H9 (cell line): ENCODE measurements at regions not wholly inside any gene's neighbourhood (a gene's known extent, or its start where the extent isn't known, plus 50 kb on each side); places are given as distances from the start of the nearest gene placed in this dataset.

Source experiments
- DNase-seq: peaks from one replicate; pipeline ENCODE4 v3.0.0-alpha.2; 2017
- H2AFZ ChIP-seq: one replicate; pipeline ENCODE4 v1.6.1; 2013; ENCODE audit warnings: mild to moderate bottlenecking, low read length, control low read depth, moderate library complexity
- H2AK5ac ChIP-seq: 2 replicates; pipeline ENCODE4 v1.6.1; 2013; ENCODE audit warnings: low read length, control low read depth, mixed read lengths; ENCODE audit not compliant: insufficient read length
- H2BK120ac ChIP-seq: one replicate; pipeline ENCODE4 v1.6.1; 2013; ENCODE audit warnings: low read depth, mild to moderate bottlenecking, low read length, control low read depth, inconsistent platforms; ENCODE audit not compliant: poor library complexity, severe bottlenecking
- H2BK12ac ChIP-seq: 2 replicates; pipeline ENCODE4 v1.6.1; 2013; ENCODE audit warnings: low read length, control low read depth, mixed read lengths, low read depth; ENCODE audit not compliant: insufficient read length
- H2BK15ac ChIP-seq: 2 replicates; pipeline ENCODE4 v1.6.1; 2013; ENCODE audit warnings: low read depth, low read length, control low read depth
- H2BK20ac ChIP-seq: one replicate; pipeline ENCODE4 v1.6.1; 2013; ENCODE audit warnings: low read depth, mild to moderate bottlenecking, low read length, control low read depth, inconsistent platforms; ENCODE audit not compliant: poor library complexity, severe bottlenecking
- H2BK5ac ChIP-seq: 2 replicates; pipeline ENCODE4 v1.6.1; 2013; ENCODE audit warnings: low read length, control low read depth, mixed read lengths; ENCODE audit not compliant: insufficient read length
- H3K14ac ChIP-seq: 2 replicates; pipeline ENCODE4 v1.6.1; 2013; ENCODE audit warnings: low read length, control low read depth; ENCODE audit not compliant: insufficient read depth
- H3K18ac ChIP-seq: 2 replicates; pipeline ENCODE4 v1.6.1; 2013; ENCODE audit warnings: low read depth, mild to moderate bottlenecking, mixed read lengths, low read length, control low read depth; ENCODE audit not compliant: insufficient read length
- H3K23ac ChIP-seq: 2 replicates; pipeline ENCODE4 v1.6.1; 2013; ENCODE audit warnings: low read length, control low read depth, mixed read lengths, low read depth; ENCODE audit not compliant: insufficient read length
- H3K23me2 ChIP-seq: 2 replicates; pipeline ENCODE4 v1.6.1; 2013; ENCODE audit warnings: low read depth, mild to moderate bottlenecking, mixed read lengths, low read length, control low read depth; ENCODE audit not compliant: insufficient read length, poor library complexity, severe bottlenecking
- H3K27ac ChIP-seq: 2 replicates; pipeline ENCODE4 v1.5.1; 2013; ENCODE audit warnings: low read length, control low read depth, mixed read lengths, low read depth; ENCODE audit not compliant: insufficient read length
- H3K27me3 ChIP-seq: 2 replicates; pipeline ENCODE4 v1.6.1; 2013; ENCODE audit warnings: low read length, control low read depth, inconsistent platforms; ENCODE audit not compliant: insufficient read depth
- H3K4ac ChIP-seq: 2 replicates; pipeline ENCODE4 v1.6.1; 2013; ENCODE audit warnings: low read depth, mild to moderate bottlenecking, control low read depth, inconsistent platforms, low read length, moderate library complexity
- H3K4me1 ChIP-seq: 2 replicates; pipeline ENCODE4 v1.6.1; 2013; ENCODE audit warnings: low read length, control low read depth, inconsistent platforms; ENCODE audit not compliant: insufficient read depth
- H3K4me2 ChIP-seq: 2 replicates; pipeline ENCODE4 v1.6.1; 2013; ENCODE audit warnings: low read length, control low read depth, mixed read lengths; ENCODE audit not compliant: insufficient read length, insufficient read depth
- H3K56ac ChIP-seq: 2 replicates; pipeline ENCODE4 v1.6.1; 2013; ENCODE audit warnings: low read depth, mild to moderate bottlenecking, mixed read lengths, low read length, control low read depth; ENCODE audit not compliant: insufficient read length
- H3K79me1 ChIP-seq: 2 replicates; pipeline ENCODE4 v1.6.1; 2013; ENCODE audit warnings: low read depth, mild to moderate bottlenecking, moderate library complexity, low read length, control low read depth, inconsistent platforms; ENCODE audit not compliant: insufficient read depth, poor library complexity, severe bottlenecking
- H3K79me2 ChIP-seq: 2 replicates; pipeline ENCODE4 v1.6.1; 2013; ENCODE audit warnings: low read length, control low read depth, inconsistent platforms; ENCODE audit not compliant: insufficient read depth
- H3K9ac ChIP-seq: 2 replicates; pipeline ENCODE4 v1.6.1; 2013; ENCODE audit warnings: low read length, control low read depth, mixed read lengths; ENCODE audit not compliant: insufficient read length; ENCODE audit errors: extremely low read depth
- H3K9me3 ChIP-seq: one replicate; pipeline ENCODE4 v1.6.1; 2013; ENCODE audit warnings: low read depth, low read length, inconsistent platforms; ENCODE audit not compliant: control insufficient read depth
- H3T11ph ChIP-seq: one replicate; pipeline ENCODE4 v1.6.1; 2013; ENCODE audit warnings: mild to moderate bottlenecking, low read length, control low read depth, inconsistent platforms
- H4K20me1 ChIP-seq: one replicate; pipeline ENCODE4 v1.6.1; 2013; ENCODE audit not compliant: control insufficient read depth, insufficient read length, insufficient read depth
- H4K5ac ChIP-seq: 2 replicates; pipeline ENCODE4 v1.6.1; 2013; ENCODE audit warnings: low read depth, mild to moderate bottlenecking, mixed read lengths, low read length, control low read depth; ENCODE audit not compliant: insufficient read length
- H4K8ac ChIP-seq: replicated peaks from 2 replicates; pipeline ENCODE4 v1.6.1; 2013; ENCODE audit warnings: low read length, control low read depth, mixed read lengths, low read depth; ENCODE audit not compliant: insufficient read length
- H4K91ac ChIP-seq: 2 replicates; pipeline ENCODE4 v1.6.1; 2013; ENCODE audit warnings: low read depth, mild to moderate bottlenecking, moderate library complexity, mixed read lengths, low read length, control low read depth; ENCODE audit not compliant: insufficient read length
- H3K27ac Mint-ChIP-seq, 3 experiments: 2 replicates in 2 of 3; 3 replicates in 1 of 3; pipeline ENCODE4 v1.8.0; 2020 to 2021; ENCODE audit warnings: mixed read lengths in 3 of 3, mild to moderate bottlenecking in 1 of 3, moderate library complexity in 1 of 3
- H3K27me3 Mint-ChIP-seq: 2 replicates; pipeline ENCODE4 v1.8.0; 2021; ENCODE audit warnings: low read depth, mild to moderate bottlenecking, moderate library complexity, mixed read lengths
- H3K36me3 Mint-ChIP-seq, 3 experiments: 2 replicates in 2 of 3; 3 replicates in 1 of 3; pipeline ENCODE4 v1.8.0; 2020 to 2021; ENCODE audit warnings: low read depth in 3 of 3, mixed read lengths in 3 of 3; ENCODE audit not compliant: insufficient read depth in 1 of 3
- H3K4me1 Mint-ChIP-seq, 2 experiments: 2 replicates each; pipeline ENCODE4 v1.8.0; 2020; ENCODE audit warnings: mixed read lengths in 2 of 2
- H3K4me3 Mint-ChIP-seq, 2 experiments: 2 replicates in 1 of 2; 3 replicates in 1 of 2; pipeline ENCODE4 v1.8.0; 2020 to 2021; ENCODE audit warnings: mild to moderate bottlenecking in 2 of 2, mixed read lengths in 2 of 2, moderate library complexity in 1 of 2
- H3K9me3 Mint-ChIP-seq, 2 experiments: 2 replicates in 1 of 2; 3 replicates in 1 of 2; pipeline ENCODE4 v1.8.0; 2020; ENCODE audit warnings: mild to moderate bottlenecking in 2 of 2, mixed read lengths in 2 of 2, moderate library complexity in 1 of 2
- WGBS: extraction: QIAGEN DNeasy Blood & Tissue Kit; methylation state at CpG from one replicate; pipeline ENCODE4 v1.1.7; 2013; ENCODE audit warnings: missing lambda C conversion rate, low lambda C conversion rate, mixed read lengths; ENCODE audit not compliant: insufficient read length; ENCODE audit errors: extremely low coverage; 5-methylcytosine and 5-hydroxymethylcytosine counted together
- TF ChIP-seq, protein P1 (sequence below): fragments of 200-600 bp; sonication (generic); conservative IDR thresholded peaks from 3 replicates; pipeline ENCODE4 v1.8.0; 2021; ENCODE audit warnings: antibody characterized with exemption, mild to moderate bottlenecking

DNA sequence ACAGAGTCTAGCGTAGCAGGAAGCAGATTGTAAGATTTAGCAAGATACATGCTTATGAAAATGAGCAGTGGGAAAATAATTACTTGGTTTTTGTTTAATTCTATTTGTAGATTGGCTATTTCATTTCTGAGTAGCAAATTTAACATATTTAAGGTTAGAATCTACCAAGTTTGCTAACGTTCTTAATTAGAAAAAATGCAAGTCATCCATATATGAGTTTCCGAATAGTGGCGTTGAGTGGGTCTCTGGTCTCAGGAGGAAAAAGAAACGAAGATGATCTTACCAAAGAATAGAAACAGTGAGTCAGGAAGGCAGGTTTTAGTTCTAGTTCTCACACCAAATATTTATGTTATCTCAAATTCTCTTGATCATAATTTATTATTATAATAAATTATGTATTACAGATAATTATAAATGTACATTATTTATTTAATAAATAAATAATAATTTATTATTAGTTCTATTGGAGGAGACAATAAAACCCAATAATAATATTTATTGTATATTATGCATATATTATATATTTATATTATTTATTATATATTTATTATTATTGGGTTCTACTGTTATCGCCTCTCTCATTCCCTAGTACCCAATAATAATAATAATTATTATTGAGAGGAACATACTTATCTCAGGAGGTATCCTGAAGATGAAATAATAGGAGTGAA lies 194.3 kb upstream of the PITRM1 start:
- Histone ChIP-seq H2AK5ac (no peak overlapping the region), H3K23me2 (no peaks in the 10 kb centered on the region), H3K9ac (no peak overlapping the region)

More for the DNA sequence above, 194.3 kb upstream of the PITRM1 start:
- no peak overlapping the region for H3K4ac ChIP-seq
- no peak overlapping the region for H2BK12ac ChIP-seq
- no peak overlapping the region for H2AFZ ChIP-seq
- no peak overlapping the region for H3K14ac ChIP-seq
- Mint-ChIP-seq H3K9me3 (peaks cover 22 to 24% of the 10 kb centered on the region in 2 experiments), H3K36me3 (peaks cover 2 to 9% (median 5%) of the 10 kb centered on the region in 3 experiments; a peak in 4 of 7 replicates), H3K27me3 (no peaks in the 10 kb centered on the region; the same call in 1 of the 2 replicates), H3K4me1 (no peaks in the 10 kb centered on the region), H3K27ac (no peak overlapping the region), H3K4me3 (no peak overlapping the region; a peak in 1 of 5 replicates)
- no peak overlapping the region for H2BK120ac ChIP-seq
- no peak overlapping the region for H3K56ac ChIP-seq
- no peak overlapping the region for H4K8ac ChIP-seq
- H3K18ac ChIP-seq, result no peak overlapping the region
- no peaks in the 10 kb centered on the region for H3K79me2 ChIP-seq
- no peak overlapping the region for H2BK5ac ChIP-seq
- no peak overlapping the region for H4K91ac ChIP-seq
- no peaks in the 10 kb centered on the region for H3K79me1 ChIP-seq
- no peak overlapping the region for H3K27ac ChIP-seq
- TF ChIP-seq, protein P1, sequence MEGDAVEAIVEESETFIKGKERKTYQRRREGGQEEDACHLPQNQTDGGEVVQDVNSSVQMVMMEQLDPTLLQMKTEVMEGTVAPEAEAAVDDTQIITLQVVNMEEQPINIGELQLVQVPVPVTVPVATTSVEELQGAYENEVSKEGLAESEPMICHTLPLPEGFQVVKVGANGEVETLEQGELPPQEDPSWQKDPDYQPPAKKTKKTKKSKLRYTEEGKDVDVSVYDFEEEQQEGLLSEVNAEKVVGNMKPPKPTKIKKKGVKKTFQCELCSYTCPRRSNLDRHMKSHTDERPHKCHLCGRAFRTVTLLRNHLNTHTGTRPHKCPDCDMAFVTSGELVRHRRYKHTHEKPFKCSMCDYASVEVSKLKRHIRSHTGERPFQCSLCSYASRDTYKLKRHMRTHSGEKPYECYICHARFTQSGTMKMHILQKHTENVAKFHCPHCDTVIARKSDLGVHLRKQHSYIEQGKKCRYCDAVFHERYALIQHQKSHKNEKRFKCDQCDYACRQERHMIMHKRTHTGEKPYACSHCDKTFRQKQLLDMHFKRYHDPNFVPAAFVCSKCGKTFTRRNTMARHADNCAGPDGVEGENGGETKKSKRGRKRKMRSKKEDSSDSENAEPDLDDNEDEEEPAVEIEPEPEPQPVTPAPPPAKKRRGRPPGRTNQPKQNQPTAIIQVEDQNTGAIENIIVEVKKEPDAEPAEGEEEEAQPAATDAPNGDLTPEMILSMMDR, result no peak
- H3K4me2 ChIP-seq, result no peak overlapping the region
- H3K9me3 ChIP-seq, result peaks cover 14% of the 10 kb centered on the region
- no peak overlapping the region for H3T11ph ChIP-seq
- no peaks in the 10 kb centered on the region for H4K20me1 ChIP-seq
- H2BK20ac ChIP-seq, result no peak overlapping the region
- H2BK15ac ChIP-seq, result no peak overlapping the region
- H3K4me1 ChIP-seq, result no peaks in the 10 kb centered on the region
- H3K23ac ChIP-seq, result no peak overlapping the region
- no CpG with 5 or more reads among the region's 6 CpGs for WGBS
- H3K27me3 ChIP-seq, result no peaks in the 10 kb centered on the region
- H4K5ac ChIP-seq, result no peak overlapping the region
- DNase-seq, result no peak
